HG02610 (cell line): ENCODE measurements at regions not wholly inside any gene's neighbourhood (a gene's known extent, or its start where the extent isn't known, plus 50 kb on each side); places are given as distances from the start of the nearest gene placed in this dataset.

Experiments used
- ATAC-seq: cut with Tn5 transposase; IDR thresholded peaks from one replicate; pipeline ENCODE4 v1.9.1; 2021; ENCODE audit warnings: mild to moderate bottlenecking, moderate library complexity; ENCODE audit not compliant: unreplicated experiment

GRCh38 chr17:70775679-70776078, 606.3 kb downstream of the KCNJ2 start:
- no peak for ATAC-seq

GRCh38 chr17:70776441-70776840, 607.1 kb downstream of the KCNJ2 start:
- no peak for ATAC-seq

- no peak for ATAC-seq
Measured at GRCh38 chr17:70780031-70780430, 610.7 kb downstream of the KCNJ2 start.

GRCh38 chr17:70786081-70786480, 616.7 kb downstream of the KCNJ2 start:
- ATAC-seq: no peak

- no peak for ATAC-seq
Measured at GRCh38 chr17:70787721-70788300, 618.5 kb downstream of the KCNJ2 start.

GRCh38 chr17:70791748-70792443, 622.6 kb downstream of the KCNJ2 start:
- ATAC-seq: no peak

- ATAC-seq: no peak
Measured at GRCh38 chr17:70794738-70795137, 625.4 kb downstream of the KCNJ2 start.

GRCh38 chr17:70795620-70796019, 626.3 kb downstream of the KCNJ2 start:
- no peak for ATAC-seq

GRCh38 chr17:70796757-70797156, 627.4 kb downstream of the KCNJ2 start:
- no peak for ATAC-seq

- no peak for ATAC-seq
Measured at GRCh38 chr17:70797166-70797565, 627.8 kb downstream of the KCNJ2 start.

- ATAC-seq: no peak
Measured at GRCh38 chr17:70804161-70804560, 634.8 kb downstream of the KCNJ2 start.

- no peak for ATAC-seq
Measured at GRCh38 chr17:70808596-70808995, 639.3 kb downstream of the KCNJ2 start.

GRCh38 chr17:70810609-70811008, 641.3 kb downstream of the KCNJ2 start:
- ATAC-seq: no peak

GRCh38 chr17:70813355-70813930, 644.1 kb downstream of the KCNJ2 start:
- ATAC-seq: no peak

GRCh38 chr17:70819183-70819582, 649.9 kb downstream of the KCNJ2 start:
- no peak for ATAC-seq

- ATAC-seq: no peak
Measured at GRCh38 chr17:70820276-70820675, 650.9 kb downstream of the KCNJ2 start.

GRCh38 chr17:70825321-70826125, 656.2 kb downstream of the KCNJ2 start:
- ATAC-seq: no peak

- ATAC-seq: no peak
Measured at GRCh38 chr17:70829876-70830275, 660.5 kb downstream of the KCNJ2 start.

GRCh38 chr17:70834039-70834438, 664.7 kb downstream of the KCNJ2 start:
- no peak for ATAC-seq

GRCh38 chr17:70848785-70849184, 679.5 kb downstream of the KCNJ2 start:
- no peak for ATAC-seq

GRCh38 chr17:70855401-70856054, 686.2 kb downstream of the KCNJ2 start:
- no peak for ATAC-seq
